H1 (cell line): ENCODE measurements at regions not wholly inside any gene's neighbourhood (a gene's known extent, or its start where the extent isn't known, plus 50 kb on each side); places are given as distances from the start of the nearest gene placed in this dataset.

Experiments
- CTCF ChIP-seq, 3 experiments: IDR thresholded peaks; 1 replicate in 2 of 3; 2 replicates in 1 of 3; pipeline versions ENCODE4 v1.5.1 to v1.6.1; 2011; ENCODE audit warnings: low read length in 3 of 3, mild to moderate bottlenecking in 3 of 3, inconsistent platforms in 2 of 3, low read depth in 1 of 3, moderate library complexity in 1 of 3; ENCODE audit not compliant: insufficient read depth in 1 of 3; ENCODE audit errors: control extremely low read depth in 1 of 3
- RNF2 ChIP-seq: fragments of 200-900, 300-1000 bp; sonication (generic); IDR thresholded peaks from 2 replicates; pipeline ENCODE4 v1.7.1; 2016; ENCODE audit warnings: borderline replicate concordance, low read depth, mild to moderate bottlenecking, antibody characterized with exemption, low read length; ENCODE audit not compliant: poor library complexity, severe bottlenecking; ENCODE audit errors: missing control alignments

GRCh38 chr5:168155585-168155984 is 135.9 kb upstream of the WWC1 start (continued):
- TF ChIP-seq RNF2 (no peak), CTCF (IDR thresholded peaks at IDR 0.05; ENCODE audit: control extremely low read depth in 1 of 3, insufficient read depth in 1 of 3, low read depth in 1 of 3, low read length in 3 of 3) (no peak)
